Activated T-helper 1 cell treated with Interleukin-2 at 50 U/mL for 16 hours (primary cell): ENCODE measurements at regions not wholly inside any gene's neighbourhood (a gene's known extent, or its start where the extent isn't known, plus 50 kb on each side); places are given as distances from the start of the nearest gene placed in this dataset.

ENCODE experiments used
- DNase-seq: peaks from one replicate; pipeline ENCODE4 v3.0.0-alpha.2; 2020; ENCODE audit warnings: low read depth

DNA sequence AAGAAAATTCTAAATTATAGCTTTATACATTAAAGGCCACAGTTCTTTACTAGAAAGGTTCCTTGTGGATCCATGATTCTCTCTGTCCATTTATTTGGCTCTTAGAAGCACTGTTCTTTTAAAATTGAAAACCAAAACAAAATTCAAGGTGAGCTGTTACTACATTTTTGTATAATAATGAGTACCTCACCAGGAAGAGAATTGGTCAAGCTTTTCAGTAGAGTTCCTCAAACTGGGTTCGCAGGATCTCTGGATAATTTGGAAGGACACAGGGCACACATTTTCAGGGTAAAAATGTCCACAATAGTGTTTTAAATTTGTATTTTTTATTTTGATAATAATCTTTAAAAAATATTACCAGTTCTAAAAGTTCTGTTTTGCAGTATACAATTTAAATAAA lies 93.0 kb downstream of the PPP1R3A start:
- DNase-seq: no peak

DNA sequence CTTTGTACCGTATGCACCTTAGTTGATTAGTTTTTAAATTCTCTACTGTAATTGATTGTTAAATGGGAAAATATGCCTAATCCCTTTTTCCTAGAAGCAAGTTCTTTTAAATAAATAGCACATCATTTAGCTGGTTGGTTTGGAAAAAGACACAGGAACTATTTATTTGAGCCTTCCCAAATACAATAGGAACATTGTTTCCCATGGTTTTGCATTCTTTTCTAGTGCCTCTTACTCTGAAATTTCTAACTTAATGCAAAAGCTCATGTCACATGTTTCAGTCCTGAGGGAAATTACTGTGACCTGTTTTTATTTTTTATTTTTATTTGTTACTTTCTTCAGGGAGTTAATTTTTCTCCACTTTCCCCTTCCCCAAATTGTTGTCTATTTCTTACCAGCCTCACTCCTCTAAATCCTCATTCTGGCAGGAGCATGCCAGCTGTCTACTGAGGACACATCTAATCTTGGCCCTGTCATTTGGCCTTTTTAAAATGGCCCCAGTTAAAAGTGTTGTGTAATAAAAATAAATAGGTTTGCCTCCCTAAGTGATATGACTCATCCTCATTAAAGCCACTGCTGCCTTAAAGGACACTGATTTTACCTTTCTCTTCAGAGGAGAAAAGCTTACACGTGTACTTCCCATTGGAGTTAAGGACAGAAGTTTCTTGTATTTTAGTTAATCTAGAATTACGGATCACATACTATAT lies 94.5 kb downstream of the PPP1R3A start:
- DNase-seq: no peak

DNA sequence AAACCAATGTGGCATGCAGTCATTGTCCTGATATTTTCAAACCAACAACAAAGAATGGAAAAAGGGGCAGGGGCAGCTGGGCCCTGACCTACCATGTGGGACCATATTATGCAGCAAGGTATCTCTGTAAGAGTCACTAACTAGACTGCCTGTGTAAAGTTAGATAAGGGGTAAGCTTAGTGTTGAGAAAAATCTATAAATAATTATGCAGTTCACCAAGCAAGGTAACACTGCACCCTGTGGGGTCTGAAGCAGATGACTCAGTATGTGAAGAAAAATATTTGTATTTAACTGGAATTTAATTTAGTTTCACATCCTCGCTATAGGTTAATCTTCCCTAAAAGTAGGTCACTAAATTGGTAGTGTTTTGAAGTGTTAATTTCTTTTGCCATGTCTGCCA lies 99.3 kb downstream of the PPP1R3A start:
- no peak for DNase-seq

DNA sequence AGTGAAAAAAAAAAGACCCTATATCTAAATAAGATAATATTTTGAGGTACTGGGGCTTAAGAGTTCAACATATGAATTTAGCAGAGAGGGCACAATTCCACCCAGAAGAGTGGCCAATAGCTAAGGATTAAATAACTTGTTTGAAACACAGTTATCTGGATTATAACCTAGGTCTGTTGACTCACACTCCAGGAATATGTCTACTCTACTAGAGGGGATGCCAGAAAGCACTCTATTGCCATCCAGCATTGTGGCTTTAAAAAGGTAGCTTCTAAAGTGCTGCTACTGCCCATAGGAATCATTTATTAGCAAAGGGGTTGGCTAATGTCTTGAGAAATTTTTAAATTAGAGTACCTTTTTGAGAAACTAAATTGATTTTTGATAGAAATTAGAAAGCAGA lies 102.2 kb downstream of the PPP1R3A start:
- no peak for DNase-seq

GRCh38 chr7:113813471-113813870 lies 105.3 kb downstream of the PPP1R3A start:
- DNase-seq: no peak

- DNase-seq: no peak
Observed at GRCh38 chr7:113812591-113813255, 106.1 kb downstream of the PPP1R3A start.

DNA sequence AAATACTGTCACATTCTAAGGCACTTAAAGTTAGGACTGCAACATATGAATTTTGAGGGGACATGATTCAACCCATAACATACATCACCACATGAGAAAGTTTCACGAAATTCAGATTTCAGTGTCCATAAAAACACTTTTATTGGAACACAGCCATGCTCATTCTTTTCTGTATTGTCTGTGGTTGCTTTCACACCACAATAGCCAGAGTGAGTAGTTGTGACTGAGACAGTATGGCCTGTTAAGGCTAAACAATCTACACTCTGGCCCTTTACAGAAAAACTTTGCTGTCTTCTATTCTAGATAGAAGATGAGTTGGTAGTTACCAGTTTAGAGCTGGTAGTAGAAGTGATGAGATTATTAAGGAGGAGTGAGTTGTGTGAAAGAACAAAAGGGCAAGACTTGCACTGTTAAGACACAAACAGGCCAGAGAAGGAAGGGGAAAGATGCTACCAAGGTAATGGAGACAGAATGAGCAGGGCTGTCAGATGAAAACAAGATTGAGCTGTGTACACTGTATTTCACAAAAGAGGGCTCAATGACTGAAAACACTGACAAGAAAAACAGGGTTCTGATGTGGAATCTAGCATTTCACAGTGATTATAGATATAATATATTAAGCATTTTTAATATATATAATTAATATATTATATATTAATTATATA lies 108.6 kb downstream of the PPP1R3A start:
- DNase-seq: no peak

- no peak for DNase-seq
Observed at GRCh38 chr7:113809581-113809980, 109.2 kb downstream of the PPP1R3A start.

DNA sequence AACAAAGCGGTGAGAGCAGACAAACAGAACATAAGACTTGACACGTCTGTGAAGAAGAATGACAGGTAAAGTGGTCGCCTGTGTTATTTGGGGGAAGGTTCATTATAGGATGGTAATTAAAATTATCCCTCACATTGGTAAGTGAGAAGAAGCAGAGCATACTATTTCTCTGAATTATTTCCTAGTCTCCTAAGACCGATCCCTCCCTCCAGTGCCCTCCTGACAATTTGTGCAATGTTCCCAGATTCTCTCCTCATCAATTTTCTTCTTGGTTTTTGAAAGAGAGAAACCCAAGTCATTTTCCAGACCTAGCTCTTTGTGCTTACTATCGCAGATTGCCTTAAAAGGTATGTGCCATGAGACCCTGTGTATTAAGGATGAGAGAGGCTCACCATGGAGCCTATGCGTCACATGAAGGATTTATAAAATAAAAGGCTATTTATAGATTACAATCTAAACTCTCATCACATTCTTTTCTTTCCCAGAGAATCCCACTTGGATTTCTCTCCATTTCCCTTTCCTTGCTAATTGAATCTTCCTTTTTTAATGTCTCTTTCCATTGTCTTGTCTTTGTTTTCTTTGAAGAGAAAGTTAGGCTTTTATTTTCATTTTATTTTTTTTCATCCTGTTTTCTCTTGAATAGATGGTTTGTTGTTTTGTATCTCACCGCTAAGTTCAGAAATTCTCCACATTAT lies 112.0 kb downstream of the PPP1R3A start:
- no peak for DNase-seq

GRCh38 chr7:113805976-113806375 lies 112.8 kb downstream of the PPP1R3A start:
- DNase-seq: no peak

DNA sequence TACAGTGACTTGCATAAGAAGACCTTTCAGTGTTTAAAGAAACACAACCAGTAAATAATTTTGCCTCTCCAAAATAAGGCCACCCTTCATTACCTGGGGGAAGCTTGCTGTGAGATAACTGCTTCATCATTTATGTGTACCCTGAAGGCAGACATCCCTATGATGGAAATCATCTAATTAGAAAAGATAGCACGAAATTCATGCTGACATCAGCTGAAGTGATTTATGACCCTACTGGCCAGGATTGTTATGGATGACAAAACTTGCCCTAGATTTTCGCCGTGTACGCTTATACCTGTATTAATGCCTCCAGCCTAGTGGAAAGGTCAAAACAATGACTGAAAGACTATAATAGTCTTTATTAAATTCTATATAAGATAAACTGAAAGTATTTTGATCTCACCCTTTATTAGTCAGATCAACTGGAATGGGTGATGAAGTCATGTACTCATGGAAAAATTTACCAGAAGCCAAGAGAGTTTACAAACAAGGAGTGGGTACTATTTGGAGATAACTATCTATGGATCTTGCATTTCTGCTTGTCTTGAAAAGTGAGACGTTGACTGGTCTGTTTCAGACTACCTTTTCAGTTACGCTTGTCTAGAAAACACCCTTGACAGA lies 114.2 kb downstream of the PPP1R3A start:
- no peak for DNase-seq

DNA sequence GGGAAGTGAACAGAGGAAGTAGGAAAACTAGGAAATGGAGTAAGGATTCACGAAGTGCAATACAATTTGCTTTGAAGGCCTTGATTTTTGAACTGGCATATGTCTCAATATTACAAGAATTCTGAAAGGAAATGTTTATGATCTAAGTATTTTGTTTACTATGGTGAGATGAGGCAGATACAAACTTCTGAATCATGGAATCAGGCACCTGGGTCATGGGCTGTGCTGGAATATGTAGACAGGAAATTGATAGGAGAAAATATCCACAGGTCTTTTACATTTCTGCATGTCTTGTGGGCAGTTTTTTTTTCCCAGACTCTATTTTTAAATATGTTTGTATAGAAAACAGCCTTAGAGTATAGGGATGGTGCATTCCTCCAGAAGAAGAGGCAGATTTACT lies 117.1 kb downstream of the PPP1R3A start:
- no peak for DNase-seq

GRCh38 chr7:113800826-113801225 lies 118.0 kb downstream of the PPP1R3A start:
- no peak for DNase-seq

GRCh38 chr7:113799896-113800295 lies 118.9 kb downstream of the PPP1R3A start:
- no peak for DNase-seq

- DNase-seq: no peak
Observed at GRCh38 chr7:113797420-113798010, 121.3 kb downstream of the PPP1R3A start.

- DNase-seq: no peak
Observed at GRCh38 chr7:113796557-113796956, 122.3 kb downstream of the PPP1R3A start.

GRCh38 chr7:113794573-113794972 lies 124.2 kb downstream of the PPP1R3A start:
- DNase-seq: no peak

DNA sequence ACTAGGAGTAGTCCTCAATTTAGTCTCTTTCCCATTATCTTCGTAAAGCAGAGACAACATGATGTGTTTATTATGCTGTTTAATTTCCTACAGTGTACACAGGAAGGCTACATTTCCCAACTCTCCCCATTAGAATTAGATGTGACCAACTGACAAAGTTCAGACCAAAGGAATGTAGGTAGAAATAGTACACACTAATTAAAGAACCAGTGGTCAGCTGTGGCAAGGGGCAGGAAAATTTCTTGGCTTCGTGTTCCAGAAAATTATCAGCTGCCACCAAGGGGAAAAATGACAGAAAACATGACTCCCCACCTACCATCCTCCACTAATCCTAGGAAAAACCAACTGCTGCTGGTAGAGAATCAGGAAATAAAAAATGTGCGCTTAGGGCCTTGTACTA lies 125.6 kb downstream of the PPP1R3A start:
- DNase-seq: no peak

DNA sequence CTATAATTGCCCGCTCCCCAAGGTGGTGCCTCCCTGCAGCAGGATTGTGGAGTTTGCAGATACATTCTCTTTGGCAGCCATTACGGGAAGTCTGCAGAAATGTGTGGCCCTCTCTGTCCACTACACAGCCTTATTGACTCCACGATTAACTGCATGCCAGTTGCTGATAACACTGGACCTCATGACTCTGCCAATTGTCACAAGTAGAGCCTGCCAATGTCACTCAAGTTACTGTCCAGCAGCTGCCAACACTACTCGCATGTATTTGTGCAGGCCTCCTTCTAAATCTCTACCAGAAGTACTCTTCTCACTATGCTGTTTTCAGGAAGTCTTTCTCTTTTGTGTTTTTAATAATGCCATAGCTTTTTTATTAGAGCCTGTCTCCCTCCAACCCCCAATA lies 128.8 kb downstream of the PPP1R3A start:
- no peak for DNase-seq

DNA sequence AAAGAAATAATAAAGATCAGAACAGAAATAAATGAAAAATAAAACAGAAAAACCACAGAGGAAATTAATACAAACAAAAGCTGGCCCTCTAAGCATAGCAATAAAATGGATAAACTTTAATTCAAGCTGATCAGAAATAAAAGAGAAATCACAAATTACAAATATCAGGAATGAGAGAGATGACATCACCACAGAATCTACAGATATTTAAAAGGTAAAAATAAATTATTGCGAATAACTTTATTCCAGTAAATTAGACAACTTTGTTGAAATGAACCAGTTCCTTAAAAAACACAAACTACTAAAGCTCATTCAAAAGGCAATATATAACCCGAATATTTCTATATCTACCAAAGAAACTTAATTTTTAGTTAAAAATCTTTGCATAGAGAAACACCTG lies 131.7 kb downstream of the PPP1R3A start:
- DNase-seq: no peak

GRCh38 chr7:113784956-113785355 lies 133.9 kb downstream of the PPP1R3A start:
- no peak for DNase-seq

GRCh38 chr7:113784316-113784715 lies 134.5 kb downstream of the PPP1R3A start:
- no peak for DNase-seq
